Brain microvascular endothelial cell (primary cell): ENCODE measurements at regions not wholly inside any gene's neighbourhood (a gene's known extent, or its start where the extent isn't known, plus 50 kb on each side); places are given as distances from the start of the nearest gene placed in this dataset.

Source experiments
- DNase-seq: peaks from one replicate; pipeline ENCODE4 v3.0.0-alpha.2; 2020
- H3K27ac ChIP-seq: fragments of 250-450 bp; sonication (Bioruptor Pico); 2 replicates; pipeline ENCODE4 v1.5.1; 2020; ENCODE audit warnings: mild to moderate bottlenecking, moderate library complexity
- H3K27me3 ChIP-seq: fragments of 250-450 bp; sonication (Bioruptor Pico); replicated peaks from 2 replicates; pipeline ENCODE4 v1.5.1; 2020; ENCODE audit warnings: mild to moderate bottlenecking
- H3K36me3 ChIP-seq: fragments of 250-450 bp; sonication (Bioruptor Pico); replicated peaks from 2 replicates; pipeline ENCODE4 v1.5.1; 2020; ENCODE audit warnings: mild to moderate bottlenecking
- H3K4me3 ChIP-seq: 2 replicates; pipeline ENCODE4 v1.5.1; 2011; ENCODE audit warnings: low read depth, mild to moderate bottlenecking, control low read depth, low read length, moderate library complexity
- CTCF ChIP-seq: IDR thresholded peaks from 2 replicates; pipeline ENCODE4 v1.5.1; 2011; ENCODE audit warnings: low read depth, mild to moderate bottlenecking, moderate library complexity, low read length, control low read depth, inconsistent platforms; ENCODE audit errors: missing control alignments
- in situ Hi-C: cut with HindIII; loops from 2 replicates; pipeline ENCODE4 v1.10.0; 2017; ENCODE audit warnings: low sequenced_read_pairs, low pct_ligation_motif_present

GRCh38 chrX:38919202-38919601, 117.9 kb downstream of the MID1IP1 start:
- H3K36me3 ChIP-seq: no peaks in the 10 kb centered on the region
- H3K27ac ChIP-seq: no peak overlapping the region
- in situ Hi-C loops: no loop called here
- no peak for DNase-seq
- no peak for TF ChIP-seq CTCF
- no peaks in the 10 kb centered on the region for H3K27me3 ChIP-seq
- H3K4me3 ChIP-seq: no peak overlapping the region

- H3K27me3 ChIP-seq: no peaks in the 10 kb centered on the region
- H3K4me3 ChIP-seq: no peak overlapping the region
- no peak for TF ChIP-seq CTCF
- H3K27ac ChIP-seq: no peak overlapping the region
- in situ Hi-C loops: no loop called here
- DNase-seq: no peak
- H3K36me3 ChIP-seq: no peaks in the 10 kb centered on the region
Observed at GRCh38 chrX:38919853-38920528, 118.7 kb downstream of the MID1IP1 start.

- no peaks in the 10 kb centered on the region for H3K27me3 ChIP-seq
- DNase-seq: no peak
- H3K36me3 ChIP-seq: no peaks in the 10 kb centered on the region
- in situ Hi-C loops: no loop called here
- no peak overlapping the region for H3K4me3 ChIP-seq
- no peak for TF ChIP-seq CTCF
- H3K27ac ChIP-seq: no peak overlapping the region
Observed at GRCh38 chrX:38923451-38923969, 122.3 kb downstream of the MID1IP1 start.

GRCh38 chrX:38927592-38927991, 126.3 kb downstream of the MID1IP1 start:
- H3K27ac ChIP-seq: no peak overlapping the region
- in situ Hi-C loops: no loop called here
- H3K36me3 ChIP-seq: no peaks in the 10 kb centered on the region

GRCh38 chrX:38929966-38930421, 128.7 kb downstream of the MID1IP1 start:
- no peak overlapping the region for H3K27ac ChIP-seq
- TF ChIP-seq CTCF: no peak
- H3K4me3 ChIP-seq: no peak overlapping the region
- no peaks in the 10 kb centered on the region for H3K36me3 ChIP-seq
- H3K27me3 ChIP-seq: no peaks in the 10 kb centered on the region
- in situ Hi-C loops: no loop called here
- peak; percentile 32 for DNase-seq

More at GRCh38 chrX:38927592-38927991, 126.3 kb downstream of the MID1IP1 start:
- no peak for TF ChIP-seq CTCF
- DNase-seq: no peak
- Histone ChIP-seq H3K4me3 (no peak overlapping the region), H3K27me3 (no peaks in the 10 kb centered on the region)

- no peaks in the 10 kb centered on the region for H3K27me3 ChIP-seq
- no peak overlapping the region for H3K27ac ChIP-seq
- H3K4me3 ChIP-seq: no peak overlapping the region
- no peak for DNase-seq
- H3K36me3 ChIP-seq: no peaks in the 10 kb centered on the region
- no peak for TF ChIP-seq CTCF
- in situ Hi-C loops: no loop called here
Observed at GRCh38 chrX:38930474-38930873, 129.2 kb downstream of the MID1IP1 start.
